ENCODE measurements at regions not wholly inside any gene's neighbourhood (a gene's known extent, or its start where the extent isn't known, plus 50 kb on each side); places are given as distances from the start of the nearest gene placed in this dataset.

DNA sequence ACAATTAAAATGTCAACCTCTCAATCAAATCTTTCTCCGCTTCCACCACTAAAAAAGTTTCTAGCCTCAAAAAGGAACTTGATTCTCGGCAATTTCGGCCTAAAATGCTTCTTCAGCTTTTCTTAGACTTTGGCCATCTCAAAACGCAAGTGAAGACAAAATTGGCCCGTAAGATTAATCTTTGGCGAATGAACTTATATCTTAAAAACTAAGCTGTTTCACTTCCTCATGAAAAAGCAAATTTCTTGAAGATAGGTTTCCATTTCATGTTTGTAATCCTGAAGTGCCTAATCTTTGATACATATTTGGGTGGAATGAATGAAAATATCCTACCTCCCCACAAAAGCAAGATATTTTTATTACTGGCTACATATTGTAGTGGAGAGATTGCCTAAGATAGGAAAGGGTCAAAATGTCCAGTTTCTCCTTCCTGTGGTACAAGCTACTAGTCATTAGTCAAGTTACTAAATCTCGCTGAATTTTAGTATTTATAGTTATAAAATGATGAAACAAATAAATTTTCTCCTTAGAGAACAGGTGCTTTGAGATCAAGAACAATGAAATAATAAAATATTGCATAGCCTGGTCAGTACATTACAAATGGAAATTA is 85.4 kb upstream of the ZEB2 start:
- Mint-ChIP-seq H3K36me3 (ENCODE audit: low read depth) (no peaks in the 10 kb centered on the region), H3K27me3 (peaks cover 27% of the 10 kb centered on the region), H3K4me1 (no peaks in the 10 kb centered on the region), H3K4me3 (no peak overlapping the region), H3K27ac (no peak overlapping the region), H3K9me3 (no peaks in the 10 kb centered on the region)
- POLR2A ChIA-PET, result no interaction called here
- DNase-seq, result no peak
- CTCF ChIA-PET, result interaction anchor here (0.6 kb wide), 1 partner anchor 1096 kb away, joined by 3 read pairs; no protein-coding TSS in a partner anchor

DNA sequence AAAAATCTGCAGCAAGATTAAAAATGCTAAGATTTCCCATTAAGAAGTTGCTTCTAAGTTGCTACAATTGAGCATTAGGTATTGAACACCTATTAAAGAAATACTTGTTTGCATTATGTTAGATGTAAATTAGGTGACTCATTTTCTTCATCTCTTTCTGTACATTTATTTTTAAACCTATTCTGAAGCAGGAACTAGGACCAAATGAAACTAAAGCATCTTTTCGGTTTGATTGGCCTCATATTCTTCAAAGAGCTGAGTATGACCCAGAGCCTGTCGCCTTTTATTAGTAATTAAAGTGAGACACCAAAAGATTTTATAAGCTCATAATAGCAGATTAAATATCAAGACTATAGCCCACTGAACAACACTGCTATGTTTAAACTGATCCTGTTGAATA is 83.4 kb upstream of the ZEB2 start:
- no peak for DNase-seq
- Mint-ChIP-seq H3K4me3 (no peak overlapping the region), H3K4me1 (no peaks in the 10 kb centered on the region), H3K9me3 (no peaks in the 10 kb centered on the region), H3K27ac (no peak overlapping the region), H3K36me3 (ENCODE audit: low read depth) (no peaks in the 10 kb centered on the region), H3K27me3 (peaks cover 28% of the 10 kb centered on the region)
- ChIA-PET POLR2A (no interaction called here), CTCF (no interaction called here)

DNA sequence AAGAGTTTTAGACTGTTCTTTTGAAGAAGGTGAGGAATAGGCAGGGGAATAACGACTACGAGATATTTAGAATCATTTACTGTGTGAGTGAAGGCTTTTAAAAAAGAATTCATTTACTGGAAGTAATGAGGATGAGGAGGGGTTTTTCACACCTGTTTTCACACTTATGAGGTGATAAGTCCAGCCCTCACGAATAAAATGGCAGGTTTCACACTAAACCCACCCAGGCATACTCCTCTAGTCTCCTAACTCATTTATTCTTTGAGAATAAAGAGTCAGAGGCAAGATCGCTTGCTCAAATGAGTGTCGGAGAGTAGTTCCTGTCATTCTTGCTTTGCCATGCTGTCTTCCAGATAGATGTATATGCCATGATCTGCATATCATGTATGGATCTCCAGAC is 79.0 kb upstream of the ZEB2 start:
- H3K27me3 Mint-ChIP-seq, result peaks cover 27% of the 10 kb centered on the region
- CTCF ChIA-PET, result no interaction called here
- H3K9me3 Mint-ChIP-seq, result no peaks in the 10 kb centered on the region
- H3K27ac Mint-ChIP-seq, result no peak overlapping the region
- H3K4me1 Mint-ChIP-seq, result peaks cover 6% of the 10 kb centered on the region
- DNase-seq, result no peak
- H3K4me3 Mint-ChIP-seq, result no peak overlapping the region
- H3K36me3 Mint-ChIP-seq (ENCODE audit: low read depth), result no peaks in the 10 kb centered on the region
- POLR2A ChIA-PET, result no interaction called here

DNA sequence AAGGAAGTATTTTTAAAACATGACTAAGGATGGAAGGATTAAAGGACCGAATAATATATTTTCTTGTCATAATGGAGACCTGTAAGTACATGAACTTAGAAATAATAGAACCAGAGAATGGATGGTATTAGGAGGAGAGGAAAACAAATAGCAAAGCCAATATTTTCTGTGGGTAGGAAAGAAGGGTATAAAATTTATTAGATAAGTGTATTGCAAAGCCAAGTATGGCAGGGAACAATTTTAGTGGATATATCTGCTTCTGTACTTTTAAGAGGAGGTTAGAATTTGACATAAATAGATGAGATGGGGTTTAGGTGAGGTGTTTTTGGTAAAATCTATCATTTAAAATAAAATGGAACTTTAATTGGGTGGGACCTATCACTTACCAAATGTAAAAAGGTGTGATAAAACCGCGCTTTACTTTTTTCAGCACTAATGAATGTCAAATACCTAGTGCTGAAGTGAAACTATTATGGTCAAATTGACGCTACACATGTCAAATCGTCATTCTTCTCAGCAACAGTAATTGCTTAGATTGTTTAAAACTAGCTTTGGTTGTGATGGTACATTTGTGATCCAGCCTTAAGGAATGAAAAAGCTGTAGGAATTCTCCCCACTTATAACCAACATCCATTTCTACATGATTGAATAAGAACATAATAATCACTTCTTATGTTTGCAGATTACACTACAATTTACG is 78.1 kb upstream of the ZEB2 start:
- Mint-ChIP-seq H3K36me3 (ENCODE audit: low read depth) (no peaks in the 10 kb centered on the region), H3K4me1 (peaks cover 6% of the 10 kb centered on the region), H3K27ac (no peak overlapping the region), H3K27me3 (peaks cover 28% of the 10 kb centered on the region), H3K9me3 (no peaks in the 10 kb centered on the region), H3K4me3 (no peak overlapping the region)
- no peak for DNase-seq
- ChIA-PET CTCF (no interaction called here), POLR2A (no interaction called here)

DNA sequence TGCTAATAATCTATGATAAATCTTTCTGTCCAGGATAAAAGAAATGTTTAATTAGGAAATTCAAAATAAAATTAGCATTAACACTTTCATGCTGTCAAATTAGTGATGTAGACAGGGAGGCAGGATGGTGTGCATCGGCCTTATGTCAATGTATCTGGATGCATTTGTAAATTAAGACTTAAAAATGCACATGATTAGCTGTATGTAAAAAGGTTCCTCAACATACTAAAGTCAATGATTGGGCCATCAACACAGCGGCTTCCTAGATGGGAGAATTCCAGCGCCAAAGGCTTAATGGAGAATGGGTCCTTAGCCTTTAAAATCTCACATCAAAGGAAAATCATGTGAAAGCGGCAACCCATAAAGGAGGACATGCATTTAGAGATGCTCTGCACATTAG is 77.5 kb upstream of the ZEB2 start:
- Mint-ChIP-seq H3K27ac (no peak overlapping the region), H3K27me3 (peaks cover 30% of the 10 kb centered on the region), H3K4me3 (no peak overlapping the region), H3K4me1 (peaks cover 6% of the 10 kb centered on the region), H3K36me3 (ENCODE audit: low read depth) (no peaks in the 10 kb centered on the region), H3K9me3 (no peaks in the 10 kb centered on the region)
- DNase-seq, result no peak
- ChIA-PET POLR2A (no interaction called here), CTCF (no interaction called here)

DNA sequence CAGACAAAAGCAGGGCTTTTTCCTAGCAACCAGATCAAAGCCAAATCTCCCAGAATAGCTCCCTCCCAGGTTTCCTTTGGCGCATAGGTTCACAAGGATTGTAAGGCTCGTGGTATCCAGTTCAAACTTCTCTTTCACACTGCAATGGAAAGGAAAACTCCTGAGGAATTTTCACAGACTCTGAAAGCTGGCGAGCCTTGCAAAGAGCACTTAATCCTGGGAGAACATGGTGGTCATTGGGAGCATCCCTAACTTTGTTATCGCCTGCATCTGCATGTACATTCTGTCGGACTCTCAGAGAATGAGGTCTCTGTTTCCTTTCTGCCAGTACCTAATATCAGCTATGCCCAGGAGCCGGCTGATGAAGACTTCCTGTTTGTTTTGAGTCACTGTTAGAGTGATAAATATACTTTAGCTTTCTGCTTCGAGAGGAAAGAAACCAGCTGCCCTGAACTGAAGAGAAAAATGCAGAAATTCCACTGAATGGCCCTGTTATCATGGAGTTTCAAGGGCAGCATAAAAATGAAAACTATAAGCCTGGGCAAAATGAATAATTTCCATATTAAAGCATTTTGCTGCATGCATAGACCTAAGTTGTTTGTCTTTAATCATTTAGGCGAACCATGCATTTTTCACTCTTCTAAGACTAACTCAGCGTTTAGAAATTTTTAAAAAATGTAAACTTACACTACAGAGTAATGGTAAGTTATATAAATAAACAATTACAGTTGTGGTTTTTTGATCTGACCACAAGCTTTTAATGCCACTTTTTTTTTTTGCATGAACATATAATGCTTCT is 76.4 kb upstream of the ZEB2 start:
- peaks cover 37% of the 10 kb centered on the region for H3K27me3 Mint-ChIP-seq
- ChIA-PET CTCF (no interaction called here), POLR2A (interaction anchor here (0.8 kb wide), 1 partner anchor 94 kb away, joined by 3 read pairs; no protein-coding TSS in a partner anchor)
- H3K4me1 Mint-ChIP-seq, result peaks cover 6% of the 10 kb centered on the region
- no peaks in the 10 kb centered on the region for H3K36me3 Mint-ChIP-seq (ENCODE audit: low read depth)
- no peak overlapping the region for H3K27ac Mint-ChIP-seq
- no peak for DNase-seq
- H3K4me3 Mint-ChIP-seq, result no peak overlapping the region
- H3K9me3 Mint-ChIP-seq, result no peaks in the 10 kb centered on the region

DNA sequence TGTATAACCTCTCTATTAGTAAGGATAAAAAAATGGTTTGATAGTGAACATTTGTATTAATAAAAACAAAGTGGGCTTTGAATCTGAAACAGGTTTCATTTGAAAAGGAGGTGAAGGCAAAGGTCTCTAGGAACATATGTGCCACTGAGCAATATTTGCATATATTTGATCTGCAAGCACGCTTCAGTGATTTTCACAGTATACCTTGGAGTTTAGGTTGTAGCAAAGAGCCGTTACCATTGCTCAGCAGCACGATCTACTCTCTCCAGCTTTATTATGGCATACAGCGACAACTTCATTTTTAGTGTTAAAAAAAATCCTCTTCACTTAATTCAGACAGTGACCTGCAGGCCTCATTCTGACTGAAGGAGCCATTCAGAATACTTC is 75.8 kb upstream of the ZEB2 start:
- peaks cover 39% of the 10 kb centered on the region for H3K27me3 Mint-ChIP-seq
- H3K36me3 Mint-ChIP-seq (ENCODE audit: low read depth), result no peaks in the 10 kb centered on the region
- no peak overlapping the region for H3K27ac Mint-ChIP-seq
- no peak overlapping the region for H3K4me3 Mint-ChIP-seq
- H3K4me1 Mint-ChIP-seq, result peaks cover 6% of the 10 kb centered on the region
- DNase-seq, result no peak
- CTCF ChIA-PET, result no interaction called here
- H3K9me3 Mint-ChIP-seq, result no peaks in the 10 kb centered on the region
- POLR2A ChIA-PET, result no interaction called here

DNA sequence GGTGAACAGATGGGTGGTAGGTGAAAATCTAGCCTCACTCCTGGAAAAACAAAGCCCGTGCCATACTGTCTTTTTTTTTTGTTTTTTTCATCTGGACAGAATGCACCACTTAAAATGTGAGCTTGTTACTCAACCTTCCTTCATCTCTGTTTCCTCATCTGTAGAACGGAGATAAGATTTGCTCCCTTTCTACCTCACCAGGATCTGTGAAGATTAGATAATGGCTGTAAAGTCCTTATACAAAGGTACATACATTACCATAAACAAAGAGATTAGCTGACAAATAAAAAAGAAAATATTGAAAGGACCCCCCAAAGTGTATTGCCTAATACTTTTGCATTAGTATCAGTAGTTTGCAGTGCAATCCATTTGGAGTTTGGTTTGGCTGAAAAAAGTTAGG is 75.4 kb upstream of the ZEB2 start:
- no peak for DNase-seq
- Mint-ChIP-seq H3K36me3 (ENCODE audit: low read depth) (no peaks in the 10 kb centered on the region), H3K27me3 (peaks cover 39% of the 10 kb centered on the region), H3K9me3 (no peaks in the 10 kb centered on the region), H3K4me1 (peaks cover 6% of the 10 kb centered on the region), H3K27ac (no peak overlapping the region), H3K4me3 (no peak overlapping the region)
- ChIA-PET CTCF (no interaction called here), POLR2A (no interaction called here)

DNA sequence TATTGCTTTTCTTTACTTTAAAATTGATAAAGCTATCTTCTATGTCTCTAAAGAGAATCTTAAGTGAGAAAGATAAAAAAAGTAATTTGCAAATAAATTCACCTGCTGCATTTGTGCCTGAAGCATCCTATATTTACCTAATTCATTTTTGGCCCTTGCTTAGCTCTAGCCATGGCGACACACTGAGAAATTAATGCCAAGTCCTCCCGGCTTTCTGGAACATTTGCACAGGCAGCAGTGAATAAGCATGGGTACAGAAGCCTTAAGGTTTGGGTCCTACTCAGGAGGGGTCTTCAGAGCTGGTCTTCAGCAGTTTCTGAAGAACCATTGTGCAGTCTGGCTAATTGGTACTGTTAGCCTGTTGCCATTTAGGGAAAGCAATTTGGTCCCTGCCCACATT is 73.9 kb upstream of the ZEB2 start:
- peaks cover 32% of the 10 kb centered on the region for H3K27me3 Mint-ChIP-seq
- no peak for DNase-seq
- peaks cover 6% of the 10 kb centered on the region for H3K4me1 Mint-ChIP-seq
- no peaks in the 10 kb centered on the region for H3K36me3 Mint-ChIP-seq (ENCODE audit: low read depth)
- H3K27ac Mint-ChIP-seq, result no peak overlapping the region
- H3K4me3 Mint-ChIP-seq, result no peak overlapping the region
- no peaks in the 10 kb centered on the region for H3K9me3 Mint-ChIP-seq
- ChIA-PET CTCF (no interaction called here), POLR2A (no interaction called here)

DNA sequence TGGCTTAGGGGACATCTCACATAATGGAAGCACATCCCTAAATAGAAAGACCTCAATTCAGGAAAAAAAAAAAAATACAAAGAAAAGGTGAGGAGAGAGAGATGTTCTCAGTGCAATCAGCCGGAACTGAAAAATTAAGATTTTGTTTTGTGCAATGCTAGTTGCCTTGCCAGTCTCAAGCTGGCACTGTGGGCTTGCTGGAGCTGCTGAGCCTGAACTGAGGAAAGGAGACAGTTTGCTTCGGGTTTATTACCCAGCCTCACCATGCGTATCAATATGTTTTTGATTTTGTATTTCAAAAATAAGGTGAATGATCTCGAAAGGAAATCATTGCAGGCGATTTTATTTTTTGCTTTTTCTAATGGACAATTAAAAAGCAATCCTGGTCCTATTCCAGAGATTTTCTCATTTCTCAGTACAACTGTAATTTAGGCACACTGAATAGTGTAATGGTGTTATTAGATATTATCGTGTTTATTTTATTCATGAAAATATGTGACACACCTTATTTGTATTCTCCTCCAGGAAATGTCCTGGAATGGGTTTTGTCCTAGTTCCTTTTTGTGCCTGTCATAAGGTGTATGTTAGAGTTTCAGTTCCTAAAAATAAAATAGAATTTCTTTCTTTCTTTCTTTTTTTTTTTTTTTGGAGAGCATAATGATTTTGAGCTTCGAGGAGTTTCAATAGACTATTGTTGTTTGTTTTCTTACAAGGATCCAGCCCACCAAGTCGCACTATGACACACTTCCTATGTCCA is 72.8 kb upstream of the ZEB2 start:
- ChIA-PET POLR2A (no interaction called here), CTCF (no interaction called here)
- Mint-ChIP-seq H3K27ac (no peak overlapping the region), H3K36me3 (ENCODE audit: low read depth) (no peaks in the 10 kb centered on the region), H3K4me3 (no peak overlapping the region), H3K27me3 (peaks cover 35% of the 10 kb centered on the region), H3K9me3 (no peaks in the 10 kb centered on the region), H3K4me1 (peaks cover 6% of the 10 kb centered on the region)
- no peak for DNase-seq

DNA sequence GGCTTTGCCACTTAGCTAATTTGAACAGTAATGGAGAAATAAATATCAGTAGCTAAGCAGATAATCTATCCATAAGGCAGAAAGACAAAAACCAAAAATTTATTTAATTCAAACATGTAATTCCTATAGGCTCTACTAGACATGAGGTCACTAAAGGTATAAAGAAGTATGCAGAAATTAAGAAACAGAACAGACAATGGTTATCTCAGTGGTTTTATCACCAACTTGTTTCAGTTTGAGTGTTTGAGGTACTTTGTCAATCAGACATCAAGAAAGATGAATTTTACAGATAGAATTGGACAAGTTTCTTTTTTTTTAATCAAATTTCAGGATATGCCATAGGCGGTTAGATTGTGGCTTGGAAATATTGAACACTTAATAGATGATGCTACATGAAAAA is 67.4 kb upstream of the ZEB2 start:
- H3K36me3 Mint-ChIP-seq (ENCODE audit: low read depth), result no peaks in the 10 kb centered on the region
- no peak overlapping the region for H3K27ac Mint-ChIP-seq
- POLR2A ChIA-PET, result no interaction called here

DNA sequence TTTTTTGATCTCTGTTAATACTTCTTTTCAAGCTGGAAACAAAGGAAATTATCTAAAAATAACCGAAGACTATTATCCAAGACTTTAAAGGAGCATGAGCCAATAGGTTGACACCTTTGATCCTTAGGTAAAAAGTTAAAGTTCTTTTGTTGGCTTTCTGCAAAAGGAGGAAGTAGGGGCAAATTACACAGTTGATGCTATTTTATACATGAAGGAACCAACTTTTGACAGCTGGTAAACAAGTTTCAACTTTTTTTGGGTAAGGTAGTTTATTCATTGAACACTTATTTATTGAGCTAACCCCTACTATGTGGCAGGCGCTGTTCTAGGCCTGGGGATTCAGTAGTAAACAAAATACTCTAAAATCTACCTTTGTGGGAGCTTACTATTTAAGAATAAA is 66.6 kb upstream of the ZEB2 start:
- H3K27ac Mint-ChIP-seq, result no peak overlapping the region
- H3K9me3 Mint-ChIP-seq, result no peaks in the 10 kb centered on the region
- peaks cover 7% of the 10 kb centered on the region for H3K4me1 Mint-ChIP-seq
- DNase-seq, result no peak
- ChIA-PET POLR2A (no interaction called here), CTCF (no interaction called here)
- peaks cover 30% of the 10 kb centered on the region for H3K27me3 Mint-ChIP-seq
- H3K4me3 Mint-ChIP-seq, result no peak overlapping the region
- H3K36me3 Mint-ChIP-seq (ENCODE audit: low read depth), result no peaks in the 10 kb centered on the region

More for the DNA sequence above, 67.4 kb upstream of the ZEB2 start:
- peaks cover 35% of the 10 kb centered on the region for H3K27me3 Mint-ChIP-seq
- no peaks in the 10 kb centered on the region for H3K9me3 Mint-ChIP-seq
- DNase-seq, result no peak
- no peak overlapping the region for H3K4me3 Mint-ChIP-seq
- CTCF ChIA-PET, result no interaction called here
- peaks cover 7% of the 10 kb centered on the region for H3K4me1 Mint-ChIP-seq

DNA sequence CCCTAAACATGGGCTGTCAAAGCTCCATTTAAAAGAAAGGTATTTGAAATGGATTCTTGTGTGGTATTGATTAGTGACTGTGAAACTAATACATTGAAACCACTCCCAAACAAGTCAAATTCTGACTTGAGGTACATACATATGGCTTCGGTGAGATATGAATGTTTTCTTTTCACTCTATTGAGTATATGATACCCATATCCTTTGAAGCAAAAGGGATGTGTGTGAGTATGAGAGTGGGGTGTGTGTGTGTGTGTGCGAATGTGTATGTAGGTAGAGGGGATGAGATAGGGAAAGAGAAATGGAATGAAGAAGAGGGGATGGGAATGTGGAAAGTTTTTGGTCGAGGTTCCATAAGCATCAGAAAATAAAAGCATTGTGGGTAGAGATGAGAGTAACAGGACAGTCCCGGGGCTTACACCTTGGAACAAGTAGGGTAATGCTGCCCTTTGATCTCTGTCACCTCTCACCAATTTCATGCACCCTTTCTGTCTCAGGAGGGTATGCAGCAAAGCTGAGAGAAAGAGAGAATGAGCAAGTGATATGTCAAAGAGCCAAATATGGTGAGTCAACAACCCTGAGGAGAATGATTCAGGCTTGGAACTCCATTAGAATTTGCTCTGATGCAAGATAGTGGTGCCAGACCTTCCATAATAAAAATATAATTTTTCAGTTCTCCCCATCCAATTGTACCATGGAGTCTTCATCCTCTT is 64.0 kb upstream of the ZEB2 start:
- H3K36me3 Mint-ChIP-seq (ENCODE audit: low read depth), result no peaks in the 10 kb centered on the region
- peaks cover 31% of the 10 kb centered on the region for H3K27me3 Mint-ChIP-seq
- H3K4me1 Mint-ChIP-seq, result peaks cover 7% of the 10 kb centered on the region
- H3K9me3 Mint-ChIP-seq, result no peaks in the 10 kb centered on the region
- H3K27ac Mint-ChIP-seq, result no peak overlapping the region
- DNase-seq, result no peak
- POLR2A ChIA-PET, result no interaction called here
- CTCF ChIA-PET, result no interaction called here
- no peak overlapping the region for H3K4me3 Mint-ChIP-seq
